ENCODE measurements at regions not wholly inside any gene's neighbourhood (a gene's known extent, or its start where the extent isn't known, plus 50 kb on each side); places are given as distances from the start of the nearest gene placed in this dataset.
A peak's percentile ranks its signal among the peaks of the same experiment; 100 is the strongest.

DNA sequence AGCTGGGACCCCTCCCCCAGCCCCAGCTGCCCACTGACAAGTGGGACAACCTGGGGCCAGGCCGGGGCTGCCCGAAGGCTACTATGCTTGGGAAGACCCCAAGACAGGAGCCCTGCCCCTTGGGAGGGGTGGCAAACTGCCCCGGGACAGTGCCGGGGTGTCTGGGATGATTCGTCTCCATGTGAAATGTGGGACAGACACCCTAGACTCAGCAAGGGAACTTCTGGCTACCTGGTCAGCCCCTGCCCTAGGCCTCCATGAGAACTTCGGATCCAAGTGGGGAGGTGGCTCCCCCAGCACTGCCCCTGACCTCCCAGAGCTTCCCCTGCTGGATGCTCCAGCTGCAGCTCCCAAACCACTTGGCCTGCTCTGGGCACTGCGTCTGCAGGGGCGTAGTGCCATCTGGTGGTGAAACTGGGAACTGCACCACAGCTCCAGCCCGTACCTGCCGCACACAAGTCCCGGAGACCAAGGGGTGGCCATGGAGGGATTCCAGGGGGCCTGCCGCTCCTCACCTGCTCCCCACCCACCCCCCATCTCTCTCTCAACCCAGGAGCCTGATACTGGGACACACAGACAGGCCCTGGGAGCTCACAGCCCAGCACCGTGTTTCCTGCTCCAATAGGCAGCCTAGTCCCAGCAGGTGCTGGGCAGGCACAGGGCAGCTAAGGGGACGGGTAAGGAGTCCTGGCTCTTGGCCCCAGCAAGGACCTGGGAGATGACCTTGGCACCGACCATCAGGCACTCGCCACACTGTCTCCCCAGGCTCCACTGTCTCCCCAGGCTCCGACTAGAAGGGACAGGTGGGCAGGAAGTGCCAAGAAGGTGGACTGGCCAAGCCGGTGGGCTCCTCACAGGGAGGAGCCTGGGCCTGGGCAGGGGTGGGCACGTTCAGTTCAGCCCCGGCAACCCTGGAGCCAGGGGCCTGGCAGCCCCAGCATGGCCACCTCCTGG, 194.1 kb downstream of the IGLL1 start (continued):
- TF ChIP-seq ZNF292 (tag by site-specific recombination; IDR thresholded peaks at IDR 0.05; ENCODE audit: borderline replicate concordance, low read depth) = no peak
- no peak for TF ChIP-seq ZBTB1 (tag by site-specific recombination; IDR thresholded peaks at IDR 0.05)
- peak; percentile 92 for TF ChIP-seq IKZF3 (tag by site-specific recombination; IDR thresholded peaks at IDR 0.05)
- TF ChIP-seq, protein P1, sequence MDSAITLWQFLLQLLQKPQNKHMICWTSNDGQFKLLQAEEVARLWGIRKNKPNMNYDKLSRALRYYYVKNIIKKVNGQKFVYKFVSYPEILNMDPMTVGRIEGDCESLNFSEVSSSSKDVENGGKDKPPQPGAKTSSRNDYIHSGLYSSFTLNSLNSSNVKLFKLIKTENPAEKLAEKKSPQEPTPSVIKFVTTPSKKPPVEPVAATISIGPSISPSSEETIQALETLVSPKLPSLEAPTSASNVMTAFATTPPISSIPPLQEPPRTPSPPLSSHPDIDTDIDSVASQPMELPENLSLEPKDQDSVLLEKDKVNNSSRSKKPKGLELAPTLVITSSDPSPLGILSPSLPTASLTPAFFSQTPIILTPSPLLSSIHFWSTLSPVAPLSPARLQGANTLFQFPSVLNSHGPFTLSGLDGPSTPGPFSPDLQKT (IDR thresholded peaks at IDR 0.05; ENCODE audit: borderline replicate concordance, low read depth, low read length) = no peak
- no peak for TF ChIP-seq ZNF266 (tag by site-specific recombination; IDR thresholded peaks at IDR 0.05; ENCODE audit: low read depth)
- no peak for TF ChIP-seq ZNF544 (tag by site-specific recombination; IDR thresholded peaks at IDR 0.05)
- TF ChIP-seq, protein P2, sequence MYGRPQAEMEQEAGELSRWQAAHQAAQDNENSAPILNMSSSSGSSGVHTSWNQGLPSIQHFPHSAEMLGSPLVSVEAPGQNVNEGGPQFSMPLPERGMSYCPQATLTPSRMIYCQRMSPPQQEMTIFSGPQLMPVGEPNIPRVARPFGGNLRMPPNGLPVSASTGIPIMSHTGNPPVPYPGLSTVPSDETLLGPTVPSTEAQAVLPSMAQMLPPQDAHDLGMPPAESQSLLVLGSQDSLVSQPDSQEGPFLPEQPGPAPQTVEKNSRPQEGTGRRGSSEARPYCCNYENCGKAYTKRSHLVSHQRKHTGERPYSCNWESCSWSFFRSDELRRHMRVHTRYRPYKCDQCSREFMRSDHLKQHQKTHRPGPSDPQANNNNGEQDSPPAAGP (tag by site-specific recombination; IDR thresholded peaks at IDR 0.05) = peak; percentile 39; the same call in 1 of the 2 replicates
- TF ChIP-seq SETDB1 (IDR thresholded peaks at IDR 0.05; ENCODE audit: insufficient read length, low read length) = no peak
- TF ChIP-seq ZNF394 (tag by site-specific recombination; IDR thresholded peaks at IDR 0.05; ENCODE audit: borderline replicate concordance) = peak; percentile 28; the same call in 1 of the 2 replicates
- peak; percentile 71 for TF ChIP-seq ZNF335 (tag by site-specific recombination; conservative IDR thresholded peaks at IDR 0.05)
- 0 out of 2 replicates have a peak, but pooled peaks have one; percentile 17 for TF ChIP-seq ZXDB (tag by site-specific recombination; IDR thresholded peaks at IDR 0.05)

DNA sequence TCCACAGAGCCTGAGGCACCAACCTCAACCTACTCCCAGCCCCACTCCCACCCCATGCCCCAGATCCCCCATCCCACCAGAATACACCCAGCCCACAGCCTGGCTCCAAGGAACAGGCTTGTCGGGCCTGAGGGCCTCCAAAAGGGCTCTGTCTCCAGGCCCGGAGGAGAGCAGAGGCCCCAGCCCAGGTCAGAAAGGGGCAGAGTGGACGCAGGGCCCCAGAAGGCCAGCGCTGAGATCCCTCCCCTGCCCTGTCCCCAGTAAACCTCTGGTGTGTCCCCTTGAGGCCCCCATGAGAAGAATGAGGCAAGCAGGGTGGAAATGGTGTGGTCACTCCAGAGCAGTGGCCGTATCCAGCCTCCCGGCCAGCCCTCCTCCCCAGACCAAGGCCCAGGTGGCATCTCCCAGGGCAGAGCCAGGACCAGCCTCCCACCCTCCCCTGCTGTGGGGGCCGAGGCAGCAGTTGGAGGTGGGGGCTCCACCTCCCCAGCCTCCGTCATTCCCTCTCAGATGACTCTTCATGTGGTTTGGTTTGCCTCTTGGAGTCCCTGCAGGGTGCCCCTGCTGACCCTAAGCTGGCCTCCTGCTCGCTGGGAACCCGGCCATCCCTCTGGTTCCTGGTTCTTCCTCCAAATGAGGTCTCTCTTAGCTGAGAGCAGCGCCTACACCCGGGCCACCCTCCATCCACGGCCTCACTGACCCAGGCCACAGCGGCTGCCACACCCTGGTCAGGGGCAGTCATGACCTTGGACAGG, 195.0 kb downstream of the IGLL1 start:
- CTCF ChIA-PET = interaction anchor here (0.5 to 1.7 kb wide), 50 partner anchors 9 to 883 kb away, joined by 3 to 33 read pairs (median 4); partner anchors contain the start of genes RAB36 and SLC2A11
- H3K9me3 ChIP-seq (ENCODE audit: control insufficient read depth, insufficient read depth, low read depth, low read length) = no peaks in the 10 kb centered on the region
- H3K27ac ChIP-seq (ENCODE audit: extremely low read depth, low read depth, low read length) = no peak overlapping the region
- POLR2A ChIA-PET = no interaction called here
- no peak overlapping the region for H3K4me3 ChIP-seq (ENCODE audit: low read depth, low read length)
- no peaks in the 10 kb centered on the region for H3K36me3 ChIP-seq (ENCODE audit: control insufficient read depth in 2 of 2, insufficient read depth in 1 of 2, low read length in 2 of 2)
- TF ChIP-seq GLIS1 (tag by site-specific recombination; IDR thresholded peaks at IDR 0.05) (peak; percentile 42), ZNF146 (tag by site-specific recombination; IDR thresholded peaks at IDR 0.05) (no peak), ZIC2 (tag by site-specific recombination; IDR thresholded peaks at IDR 0.05) (peak; percentile 12; the same call in 1 of the 2 replicates)
- no peaks in the 10 kb centered on the region for H3K4me1 ChIP-seq (ENCODE audit: control insufficient read depth, insufficient read depth, low read length)

DNA sequence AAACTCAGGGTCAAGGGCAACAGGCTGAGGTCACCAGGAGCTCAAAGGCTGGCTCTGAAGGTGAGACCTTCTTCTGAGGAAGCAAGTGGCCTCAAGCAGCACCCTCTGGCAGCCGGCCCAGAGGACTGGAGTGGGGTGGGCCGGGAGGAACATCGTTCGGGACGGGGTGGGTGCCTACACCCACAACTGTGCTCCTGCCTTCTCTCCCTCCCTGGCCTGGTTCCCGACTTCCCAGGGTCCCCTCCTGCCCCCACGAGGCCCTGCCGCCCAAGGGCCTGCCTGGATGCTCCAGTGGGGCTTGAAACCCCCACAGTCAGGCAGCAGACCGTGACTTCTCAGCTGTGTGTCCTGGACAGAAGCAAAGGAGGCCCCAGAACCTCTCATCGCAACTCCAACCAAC, 195.7 kb downstream of the IGLL1 start:
- H3K27ac ChIP-seq (ENCODE audit: extremely low read depth, low read depth, low read length) = no peak overlapping the region
- ChIA-PET CTCF (interaction anchor here (0.7 to 1.1 kb wide), 3 partner anchors 70 to 242 kb away, joined by 3 read pairs; no protein-coding TSS in a partner anchor), POLR2A (no interaction called here)
- no peak overlapping the region for H3K4me3 ChIP-seq (ENCODE audit: low read depth, low read length)
- no peaks in the 10 kb centered on the region for H3K4me1 ChIP-seq (ENCODE audit: control insufficient read depth, insufficient read depth, low read length)
- no peaks in the 10 kb centered on the region for H3K36me3 ChIP-seq (ENCODE audit: control insufficient read depth in 2 of 2, insufficient read depth in 1 of 2, low read length in 2 of 2)
- TF ChIP-seq ZFHX2 (tag by site-specific recombination; conservative IDR thresholded peaks at IDR 0.05) = 0 out of 2 replicates have a peak, but pooled peaks have one; percentile 38
- TF ChIP-seq, protein P3, sequence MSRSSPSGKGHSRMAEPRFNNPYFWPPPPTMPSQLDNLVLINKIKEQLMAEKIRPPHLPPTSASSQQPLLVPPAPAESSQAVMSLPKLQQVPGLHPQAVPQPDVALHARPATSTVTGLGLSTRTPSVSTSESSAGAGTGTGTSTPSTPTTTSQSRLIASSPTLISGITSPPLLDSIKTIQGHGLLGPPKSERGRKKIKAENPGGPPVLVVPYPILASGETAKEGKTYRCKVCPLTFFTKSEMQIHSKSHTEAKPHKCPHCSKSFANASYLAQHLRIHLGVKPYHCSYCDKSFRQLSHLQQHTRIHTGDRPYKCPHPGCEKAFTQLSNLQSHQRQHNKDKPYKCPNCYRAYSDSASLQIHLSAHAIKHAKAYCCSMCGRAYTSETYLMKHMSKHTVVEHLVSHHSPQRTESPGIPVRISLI (tag by site-specific recombination; IDR thresholded peaks at IDR 0.05) = no peak
- no peaks in the 10 kb centered on the region for H3K9me3 ChIP-seq (ENCODE audit: control insufficient read depth, insufficient read depth, low read depth, low read length)

Data from HEK293 (cell line).